Uterus (tissue), 2 donors: ENCODE measurements at regions not wholly inside any gene's neighbourhood (a gene's known extent, or its start where the extent isn't known, plus 50 kb on each side); places are given as distances from the start of the nearest gene placed in this dataset.

Experiments used
- CTCF ChIP-seq, 4 experiments: fragments of 200-600 bp in 2 of 4; fragments of 450-650 bp in 2 of 4; sonication (generic) in 2 of 4; IDR thresholded peaks; one replicate each; pipeline ENCODE4 v1.5.1; 2016 to 2019; ENCODE audit warnings: antibody characterized with exemption in 4 of 4, mild to moderate bottlenecking in 2 of 4, moderate library complexity in 1 of 4
- POLR2A ChIP-seq, 2 donors: fragments of 450-650 bp; IDR thresholded peaks; one replicate each; pipeline ENCODE4 v1.6.1; 2016; ENCODE audit warnings: antibody characterized with exemption in 2 of 2, mild to moderate bottlenecking in 1 of 2, moderate library complexity in 1 of 2

DNA sequence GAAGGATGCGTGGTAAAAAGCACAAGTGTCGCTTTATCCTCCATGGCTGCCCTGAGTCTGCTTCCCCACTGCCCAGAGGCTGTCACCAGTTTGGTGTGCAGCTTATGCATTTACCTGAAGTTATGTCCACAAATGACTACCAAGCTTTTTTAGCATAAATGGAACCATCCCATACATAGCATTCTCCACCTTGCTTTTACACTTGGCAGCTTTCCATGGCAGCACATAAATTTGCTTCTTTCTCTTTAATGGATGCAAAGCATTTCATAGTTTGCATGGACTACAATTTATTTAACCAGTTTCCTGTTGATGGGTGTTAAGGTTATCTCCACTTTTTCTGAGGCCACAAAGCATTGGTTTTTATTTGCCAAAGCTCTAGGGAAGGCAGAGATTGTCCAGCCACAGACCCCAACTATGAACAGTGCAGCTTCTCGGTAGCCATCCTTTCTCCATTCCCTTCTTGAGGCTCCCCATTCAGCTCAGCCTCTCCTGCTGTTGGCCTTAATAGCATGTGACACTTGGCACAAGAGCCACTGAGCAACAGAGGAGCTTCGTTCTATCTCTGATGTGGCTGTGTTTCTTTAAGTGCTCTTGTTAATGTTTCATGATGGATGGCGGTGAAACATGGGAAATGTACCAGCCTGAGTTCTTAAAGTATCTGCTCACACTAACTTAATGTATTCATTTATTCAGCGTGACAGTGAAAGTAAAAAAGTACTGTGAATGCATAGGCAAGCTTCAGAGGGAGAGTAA is 59.8 kb upstream of the NAV2 start:
- TF ChIP-seq CTCF (IDR thresholded peaks at IDR 0.05) (no peak), POLR2A (IDR thresholded peaks at IDR 0.05) (no peak)
